ENCODE measurements at regions not wholly inside any gene's neighbourhood (a gene's known extent, or its start where the extent isn't known, plus 50 kb on each side); places are given as distances from the start of the nearest gene placed in this dataset.
A peak's percentile ranks its signal among the peaks of the same experiment; 100 is the strongest.

- BruUV-seq (replicated peaks): no TSS peak
- no peak overlapping the region for H2AFZ ChIP-seq (ENCODE audit: low read depth, low read length)
- H3K4me1 ChIP-seq (ENCODE audit: control insufficient read depth, extremely low read depth, insufficient read depth, low read length): no peaks in the 10 kb centered on the region
- intact Hi-C loops (cut with micrococcal nuclease) (no loop called here), dilution Hi-C loops (cut with MboI; ENCODE audit: extremely low pct_ligation_motif_present, low sequenced_read_pairs) (no loop called here)
- H3K36me3 ChIP-seq (ENCODE audit: control insufficient read depth in 2 of 2, extremely low read depth in 1 of 2, insufficient read depth in 2 of 2, low read length in 2 of 2): no peaks in the 10 kb centered on the region
- no peaks in the 10 kb centered on the region for H3K79me2 ChIP-seq (ENCODE audit: control insufficient read depth, insufficient read depth, low read length)
- FAIRE-seq (no peak), DNase-seq (ENCODE audit: low read depth, low spot score) (no peak)
- no peak overlapping the region for H3K27ac ChIP-seq (ENCODE audit: insufficient read depth, low read depth, low read length)
- POLR2A ChIA-PET: no interaction called here
- H3K9me3 ChIP-seq (replicated peaks; ENCODE audit: control insufficient read depth, insufficient read depth, low read length): no peaks in the 10 kb centered on the region
- CTCF ChIA-PET: no interaction called here
- no peaks in the 10 kb centered on the region for H4K20me1 ChIP-seq (replicated peaks; ENCODE audit: control insufficient read depth, extremely low read depth, insufficient read depth, low read length)
- no peaks in the 10 kb centered on the region for H3K9me1 ChIP-seq (replicated peaks; ENCODE audit: control insufficient read depth, extremely low read depth, insufficient read depth, low read length)
- no peak for TF ChIP-seq POLR2AphosphoS5 (IDR thresholded peaks at IDR 0.05; ENCODE audit: insufficient read depth, low read depth, low read length)
- TF ChIP-seq JUN (IDR thresholded peaks at IDR 0.05; ENCODE audit: borderline replicate concordance, insufficient read depth, insufficient read length, low read depth): no peak
- H3K4me2 ChIP-seq (ENCODE audit: insufficient read depth, low read length): no peak overlapping the region
- H3K27me3 ChIP-seq (ENCODE audit: control insufficient read depth in 2 of 2, insufficient read depth in 2 of 2, low read length in 2 of 2): no peaks in the 10 kb centered on the region
- H3K4me3 ChIP-seq (replicated peaks in 1 of 3; ENCODE audit: insufficient read depth in 1 of 3, low read depth in 1 of 3, low read length in 3 of 3): no peak overlapping the region
- H3K9ac ChIP-seq (replicated peaks; ENCODE audit: extremely low read depth, insufficient read depth, low read length): no peak overlapping the region
Measured at GRCh38 chr3:153746211-153746610, 375.0 kb upstream of the ARHGEF26 start.

GRCh38 chr3:153749070-153749610 lies 372.1 kb upstream of the ARHGEF26 start:
- Histone ChIP-seq H3K4me2 (ENCODE audit: insufficient read depth, low read length) (no peak overlapping the region), H3K4me3 (replicated peaks in 1 of 3; ENCODE audit: insufficient read depth in 1 of 3, low read depth in 1 of 3, low read length in 3 of 3) (no peak overlapping the region), H3K9ac (replicated peaks; ENCODE audit: extremely low read depth, insufficient read depth, low read length) (no peak overlapping the region), H4K20me1 (replicated peaks; ENCODE audit: control insufficient read depth, extremely low read depth, insufficient read depth, low read length) (no peaks in the 10 kb centered on the region), H3K79me2 (ENCODE audit: control insufficient read depth, insufficient read depth, low read length) (no peaks in the 10 kb centered on the region), H3K9me3 (replicated peaks; ENCODE audit: control insufficient read depth, insufficient read depth, low read length) (no peaks in the 10 kb centered on the region), H2AFZ (ENCODE audit: low read depth, low read length) (no peak overlapping the region), H3K36me3 (ENCODE audit: control insufficient read depth in 2 of 2, extremely low read depth in 1 of 2, insufficient read depth in 2 of 2, low read length in 2 of 2) (no peaks in the 10 kb centered on the region), H3K4me1 (ENCODE audit: control insufficient read depth, extremely low read depth, insufficient read depth, low read length) (no peaks in the 10 kb centered on the region), H3K27ac (ENCODE audit: insufficient read depth, low read depth, low read length) (no peak overlapping the region), H3K27me3 (ENCODE audit: control insufficient read depth in 2 of 2, insufficient read depth in 2 of 2, low read length in 2 of 2) (no peaks in the 10 kb centered on the region), H3K9me1 (replicated peaks; ENCODE audit: control insufficient read depth, extremely low read depth, insufficient read depth, low read length) (no peaks in the 10 kb centered on the region)
- DNase-seq (ENCODE audit: low read depth, low spot score) (peak; percentile 43), FAIRE-seq (no peak)
- intact Hi-C loops (cut with micrococcal nuclease): no loop called here
- no TSS peak for BruUV-seq (replicated peaks)
- TF ChIP-seq MYC (IDR thresholded peaks at IDR 0.05; ENCODE audit: low read depth, low read length) (no peak), GATA2 (IDR thresholded peaks at IDR 0.05; ENCODE audit: insufficient read depth, insufficient read length, low read depth, low read length) (no peak), FOS (IDR thresholded peaks at IDR 0.05; ENCODE audit: borderline replicate concordance, insufficient read depth, low read length) (no peak), JUN (IDR thresholded peaks at IDR 0.05; ENCODE audit: borderline replicate concordance, insufficient read depth, insufficient read length, low read depth) (no peak), POLR2AphosphoS5 (IDR thresholded peaks at IDR 0.05; ENCODE audit: insufficient read depth, low read depth, low read length) (no peak), CTCF (IDR thresholded peaks at IDR 0.05; ENCODE audit: extremely low read depth in 1 of 2, insufficient read depth in 1 of 2, low read depth in 1 of 2, low read length in 2 of 2) (no peak), POLR2A (IDR thresholded peaks at IDR 0.05; ENCODE audit: low read depth, low read length) (no peak), MAX (IDR thresholded peaks at IDR 0.05; ENCODE audit: insufficient read depth, insufficient read length) (no peak), EZH2 (IDR thresholded peaks at IDR 0.05; ENCODE audit: borderline replicate concordance, low read depth, low read length, severe bottlenecking) (no peak)
- CTCF ChIA-PET: interaction anchor here (1.2 to 1.3 kb wide), 3 partner anchors 16 to 931 kb away, joined by 3 to 5 read pairs (median 3); no protein-coding TSS in a partner anchor
- POLR2A ChIA-PET: no interaction called here
- dilution Hi-C loops (cut with MboI; ENCODE audit: extremely low pct_ligation_motif_present, low sequenced_read_pairs): no loop called here
